ENCODE measurements at regions not wholly inside any gene's neighbourhood (a gene's known extent, or its start where the extent isn't known, plus 50 kb on each side); places are given as distances from the start of the nearest gene placed in this dataset.

GRCh38 chr22:48376428-48376827, 1451.2 kb downstream of the BRD1 start:
- no peak for TF ChIP-seq MYC (IDR thresholded peaks at IDR 0.05; ENCODE audit: low read depth, low read length)
- TF ChIP-seq CTCF (IDR thresholded peaks at IDR 0.05; ENCODE audit: low read depth, low read length): no peak
- TF ChIP-seq POLR2A (IDR thresholded peaks at IDR 0.05; ENCODE audit: extremely low read depth, insufficient read length): no peak
- TF ChIP-seq, protein P1, sequence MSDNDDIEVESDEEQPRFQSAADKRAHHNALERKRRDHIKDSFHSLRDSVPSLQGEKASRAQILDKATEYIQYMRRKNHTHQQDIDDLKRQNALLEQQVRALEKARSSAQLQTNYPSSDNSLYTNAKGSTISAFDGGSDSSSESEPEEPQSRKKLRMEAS (IDR thresholded peaks at IDR 0.05; ENCODE audit: low read depth, low read length): no peak
- no peak for DNase-seq (ENCODE audit: low read depth)
- no peak overlapping the region for H3K4me3 ChIP-seq (ENCODE audit: low read depth, low read length)

DNA sequence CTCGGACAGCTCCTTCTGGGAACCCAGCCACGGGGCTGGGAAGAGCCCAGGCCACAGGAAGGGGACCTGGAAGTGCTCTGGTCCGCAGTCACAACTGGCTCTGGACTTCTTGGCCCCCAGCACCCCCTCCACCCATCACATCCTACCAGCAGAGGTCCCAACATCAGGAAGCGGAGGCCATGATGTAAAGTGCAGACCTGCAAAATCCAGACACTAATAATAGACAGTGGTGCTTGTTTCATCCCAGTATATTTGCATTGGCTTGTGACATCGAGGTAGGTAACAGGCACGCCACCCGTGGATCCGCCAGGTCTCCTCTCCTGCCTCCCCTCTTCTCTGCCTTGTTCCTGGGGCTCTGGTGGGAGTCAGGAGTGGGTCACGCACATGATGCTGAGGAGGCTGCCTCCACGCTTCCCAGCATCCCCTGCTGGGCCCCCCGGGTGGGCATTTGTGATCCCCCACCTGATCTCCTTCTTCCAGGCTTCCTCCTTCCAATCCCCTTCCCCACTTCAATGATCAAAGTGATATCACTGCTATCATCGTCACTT, 1454.0 kb downstream of the BRD1 start:
- H3K4me3 ChIP-seq (ENCODE audit: low read depth, low read length): no peak overlapping the region
- DNase-seq (ENCODE audit: low read depth): no peak
- TF ChIP-seq, protein P1 (IDR thresholded peaks at IDR 0.05; ENCODE audit: low read depth, low read length): no peak
- TF ChIP-seq MYC (IDR thresholded peaks at IDR 0.05; ENCODE audit: low read depth, low read length) (no peak), POLR2A (IDR thresholded peaks at IDR 0.05; ENCODE audit: extremely low read depth, insufficient read length) (no peak), CTCF (IDR thresholded peaks at IDR 0.05; ENCODE audit: low read depth, low read length) (no peak)

DNA sequence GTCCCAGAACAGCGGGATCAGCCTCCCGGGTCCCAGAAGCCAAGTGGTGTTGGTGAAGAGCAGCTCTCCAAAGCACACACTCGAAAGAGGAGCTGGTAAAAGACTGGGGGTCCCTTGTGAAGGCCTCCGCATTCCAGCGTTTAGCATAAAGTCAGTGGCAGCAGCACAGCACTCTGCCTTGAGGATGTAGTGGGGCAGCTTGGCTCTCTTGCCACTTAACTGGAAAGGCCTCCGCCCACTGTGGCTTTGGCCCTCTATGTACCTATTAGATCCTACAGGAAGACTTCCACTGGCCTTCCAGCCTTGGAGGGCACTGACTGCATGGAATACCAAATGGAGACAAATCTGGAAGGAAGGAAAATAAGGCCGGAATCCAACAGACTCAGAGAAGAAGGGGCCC, 1455.3 kb downstream of the BRD1 start:
- TF ChIP-seq CTCF (IDR thresholded peaks at IDR 0.05; ENCODE audit: low read depth, low read length): no peak
- TF ChIP-seq MYC (IDR thresholded peaks at IDR 0.05; ENCODE audit: low read depth, low read length): no peak
- TF ChIP-seq, protein P1 (IDR thresholded peaks at IDR 0.05; ENCODE audit: low read depth, low read length): no peak
- TF ChIP-seq POLR2A (IDR thresholded peaks at IDR 0.05; ENCODE audit: extremely low read depth, insufficient read length): no peak
- no peak overlapping the region for H3K4me3 ChIP-seq (ENCODE audit: low read depth, low read length)
- no peak for DNase-seq (ENCODE audit: low read depth)

DNA sequence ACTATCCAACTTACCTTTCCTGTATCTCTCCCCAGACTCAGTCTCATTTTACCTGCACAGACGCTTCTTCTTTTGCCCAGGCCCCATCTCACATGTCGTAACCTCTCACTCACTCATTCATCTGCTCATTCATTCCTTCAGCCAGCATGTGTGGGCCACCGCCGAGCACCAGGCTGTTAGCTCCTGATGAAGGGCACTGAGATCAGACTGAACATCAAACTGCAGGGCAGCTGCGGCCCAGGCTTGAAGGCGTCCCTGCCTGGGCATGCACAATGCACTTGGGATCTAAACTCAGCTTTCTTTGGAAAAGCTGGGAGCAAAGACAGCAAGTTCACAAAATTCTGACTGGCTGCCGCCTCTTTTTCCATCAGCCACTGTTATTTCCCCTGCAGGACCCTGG, 1456.3 kb downstream of the BRD1 start:
- no peak overlapping the region for H3K4me3 ChIP-seq (ENCODE audit: low read depth, low read length)
- no peak for TF ChIP-seq CTCF (IDR thresholded peaks at IDR 0.05; ENCODE audit: low read depth, low read length)
- TF ChIP-seq MYC (IDR thresholded peaks at IDR 0.05; ENCODE audit: low read depth, low read length): no peak
- TF ChIP-seq POLR2A (IDR thresholded peaks at IDR 0.05; ENCODE audit: extremely low read depth, insufficient read length): no peak
- TF ChIP-seq, protein P1 (IDR thresholded peaks at IDR 0.05; ENCODE audit: low read depth, low read length): no peak
- no peak for DNase-seq (ENCODE audit: low read depth)

DNA sequence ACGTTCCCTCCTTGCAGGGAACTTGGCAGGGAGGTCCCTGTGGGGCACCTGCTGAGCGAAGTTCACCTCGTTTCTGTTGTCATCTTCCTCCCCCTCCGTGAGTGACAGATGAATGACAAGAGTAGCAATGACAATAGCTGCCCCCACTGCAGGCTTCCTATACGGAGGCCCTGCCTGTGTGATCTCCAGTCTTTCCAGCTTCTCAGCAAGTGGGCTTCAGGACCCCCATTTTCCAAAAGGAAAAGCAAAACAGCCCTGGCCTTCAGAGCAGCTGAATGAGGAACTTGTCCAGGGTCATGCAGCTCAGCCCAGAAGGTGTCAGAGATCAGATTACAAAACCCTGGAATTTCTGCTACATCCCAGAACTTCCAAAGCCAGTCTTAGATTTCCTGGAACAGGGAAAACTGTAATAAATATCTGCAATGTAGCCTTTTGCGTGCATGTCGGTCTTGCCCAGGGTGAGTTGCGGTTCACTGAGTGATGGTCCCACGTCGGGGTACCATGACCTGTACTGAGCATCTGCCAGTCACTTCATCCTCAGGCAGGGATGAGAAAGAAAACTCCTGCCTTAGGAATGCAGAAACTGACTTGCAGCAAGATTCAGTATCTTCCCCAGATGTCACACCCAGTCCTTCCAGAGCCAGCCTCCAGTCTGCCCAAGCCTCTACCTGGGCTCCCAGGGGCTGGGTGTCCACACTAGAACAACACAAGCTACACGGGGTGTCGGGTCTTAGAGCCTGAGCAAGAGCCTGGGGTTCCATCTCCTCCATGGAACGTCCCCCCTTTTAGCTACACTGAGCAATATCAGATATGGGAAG, 1457.0 kb downstream of the BRD1 start:
- H3K4me3 ChIP-seq (ENCODE audit: low read depth, low read length): no peak overlapping the region
- no peak for DNase-seq (ENCODE audit: low read depth)
- TF ChIP-seq, protein P1 (IDR thresholded peaks at IDR 0.05; ENCODE audit: low read depth, low read length): no peak
- TF ChIP-seq MYC (IDR thresholded peaks at IDR 0.05; ENCODE audit: low read depth, low read length): no peak
- TF ChIP-seq CTCF (IDR thresholded peaks at IDR 0.05; ENCODE audit: low read depth, low read length): no peak
- no peak for TF ChIP-seq POLR2A (IDR thresholded peaks at IDR 0.05; ENCODE audit: extremely low read depth, insufficient read length)

Data from NB4 (cell line).